ENCODE measurements at regions not wholly inside any gene's neighbourhood (a gene's known extent, or its start where the extent isn't known, plus 50 kb on each side); places are given as distances from the start of the nearest gene placed in this dataset.
A peak's percentile ranks its signal among the peaks of the same experiment; 100 is the strongest.

GRCh38 chr3:152047465-152047864 lies 174.0 kb downstream of the SUCNR1 start:
- no peak for TF ChIP-seq CTCF (IDR thresholded peaks at IDR 0.05; ENCODE audit: low read length, missing control alignments)
- H3K4me3 ChIP-seq (replicated peaks; ENCODE audit: low read depth, low read length): no peak overlapping the region
- DNase-seq (ENCODE audit: low read depth): peak; percentile 92

GRCh38 chr3:152048831-152049230 lies 175.4 kb downstream of the SUCNR1 start:
- H3K4me3 ChIP-seq (replicated peaks; ENCODE audit: low read depth, low read length): no peak overlapping the region
- no peak for TF ChIP-seq CTCF (IDR thresholded peaks at IDR 0.05; ENCODE audit: low read length, missing control alignments)
- peak; percentile 47 for DNase-seq (ENCODE audit: low read depth)

DNA sequence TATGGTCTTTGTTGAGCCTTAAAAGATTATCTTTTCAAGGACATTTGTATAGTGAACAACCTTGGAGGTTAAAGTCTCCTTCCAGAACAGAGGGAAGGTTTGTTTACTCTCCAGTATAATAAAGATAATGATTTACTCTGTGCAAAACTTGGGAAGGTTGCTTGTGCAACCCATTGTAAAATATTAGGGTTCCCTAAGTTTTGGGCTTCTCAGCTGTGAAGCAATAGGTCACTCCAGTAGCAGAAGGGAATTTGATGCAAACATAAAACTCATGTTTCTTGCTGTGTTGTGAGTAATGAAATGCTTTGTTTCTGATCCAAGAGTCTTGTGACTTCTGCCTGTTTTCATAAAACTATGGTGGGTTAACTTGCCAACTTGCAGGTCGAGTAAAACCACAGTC lies 177.5 kb downstream of the SUCNR1 start:
- TF ChIP-seq CTCF (IDR thresholded peaks at IDR 0.05; ENCODE audit: low read length, missing control alignments): no peak

DNA sequence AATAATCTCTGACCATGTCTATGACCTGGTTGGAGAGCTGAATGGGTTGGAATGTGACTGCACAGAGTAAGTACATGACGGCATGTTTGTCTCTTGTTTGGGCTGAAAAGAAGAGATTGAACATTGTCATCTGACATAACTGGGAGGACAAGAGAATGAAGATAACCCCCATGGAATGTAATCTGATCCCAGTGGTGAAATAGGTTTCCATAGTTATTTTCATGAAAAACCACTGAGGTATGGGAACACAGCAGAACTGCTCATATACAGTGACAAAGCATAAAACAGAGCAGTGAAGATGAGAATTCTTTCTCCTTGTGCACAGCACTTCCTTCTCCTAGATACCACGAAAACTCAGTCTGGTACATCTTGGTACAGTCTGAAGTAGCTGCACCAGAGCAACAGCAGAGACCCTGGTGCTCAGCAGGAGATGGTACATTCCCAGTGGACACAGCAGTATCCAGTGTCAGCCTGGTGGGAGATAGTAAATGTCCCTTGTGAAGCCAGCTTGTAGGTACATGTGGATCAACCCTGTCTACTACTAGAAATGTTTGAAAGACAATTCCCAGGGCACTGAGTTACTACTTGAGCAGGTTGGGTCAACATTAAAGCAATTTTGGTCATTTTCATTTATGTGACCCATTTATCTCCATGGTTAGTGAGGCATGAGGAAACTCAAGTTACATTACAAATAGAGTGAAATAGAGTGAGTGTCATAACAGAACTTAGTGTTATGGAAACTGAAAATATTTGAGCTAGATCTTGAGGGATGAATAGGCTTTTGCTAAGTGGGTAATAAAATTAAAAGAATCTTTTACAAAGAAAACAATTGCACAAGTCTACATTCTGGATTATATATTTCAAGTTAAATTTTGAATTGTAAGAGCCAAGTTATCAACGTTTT lies 178.3 kb downstream of the SUCNR1 start:
- H3K4me3 ChIP-seq (replicated peaks; ENCODE audit: low read depth, low read length): no peak overlapping the region
- DNase-seq (ENCODE audit: low read depth): peak; percentile 35
- TF ChIP-seq CTCF (IDR thresholded peaks at IDR 0.05; ENCODE audit: low read length, missing control alignments): no peak

More for the DNA sequence above, 177.5 kb downstream of the SUCNR1 start:
- DNase-seq (ENCODE audit: low read depth): peak; percentile 34
- H3K4me3 ChIP-seq (replicated peaks; ENCODE audit: low read depth, low read length): no peak overlapping the region

- H3K4me3 ChIP-seq (replicated peaks; ENCODE audit: low read depth, low read length): no peak overlapping the region
- DNase-seq (ENCODE audit: low read depth): no peak
- no peak for TF ChIP-seq CTCF (IDR thresholded peaks at IDR 0.05; ENCODE audit: low read length, missing control alignments)
Measured at GRCh38 chr3:152053866-152054265, 180.4 kb downstream of the SUCNR1 start.

DNA sequence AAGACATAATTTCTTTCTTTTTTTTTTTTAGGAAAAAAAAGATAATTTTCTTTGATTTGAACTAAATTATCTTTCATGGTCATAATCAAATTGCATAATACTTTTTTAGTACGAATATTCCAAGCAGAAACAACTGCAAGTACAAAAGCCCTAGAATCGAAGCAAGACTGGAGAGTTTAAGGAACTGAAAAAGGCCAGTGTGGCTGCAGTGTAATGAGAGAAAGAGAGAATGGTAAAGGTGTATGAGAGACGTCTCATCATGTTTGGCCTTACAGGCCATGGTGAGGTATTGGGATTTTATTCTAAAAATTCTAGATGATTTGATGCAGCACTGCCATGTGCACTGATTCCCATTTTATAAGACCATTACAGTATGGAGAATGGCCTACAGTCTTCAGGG lies 180.9 kb downstream of the SUCNR1 start:
- no peak overlapping the region for H3K4me3 ChIP-seq (replicated peaks; ENCODE audit: low read depth, low read length)
- TF ChIP-seq CTCF (IDR thresholded peaks at IDR 0.05; ENCODE audit: low read length, missing control alignments): no peak
- no peak for DNase-seq (ENCODE audit: low read depth)

GRCh38 chr3:152056073-152056472 lies 182.6 kb downstream of the SUCNR1 start:
- no peak overlapping the region for H3K4me3 ChIP-seq (replicated peaks; ENCODE audit: low read depth, low read length)
- TF ChIP-seq CTCF (IDR thresholded peaks at IDR 0.05; ENCODE audit: low read length, missing control alignments): no peak
- DNase-seq (ENCODE audit: low read depth): no peak
